ENCODE measurements at regions not wholly inside any gene's neighbourhood (a gene's known extent, or its start where the extent isn't known, plus 50 kb on each side); places are given as distances from the start of the nearest gene placed in this dataset.
A peak's percentile ranks its signal among the peaks of the same experiment; 100 is the strongest.

GRCh38 chr16:73176577-73177013 lies 128.7 kb upstream of the ZFHX3 start:
- no peak overlapping the region for H3K4me2 ChIP-seq
- H3K27me3 Mint-ChIP-seq (ENCODE audit: insufficient read depth, low read depth, poor library complexity) = peaks cover 14% of the 10 kb centered on the region

More at GRCh38 chr16:73176577-73177013, 128.7 kb upstream of the ZFHX3 start:
- Histone ChIP-seq H3F3A (replicated peaks; ENCODE audit: low read depth) (0 out of 2 replicates have a peak, but pooled peaks cover 3% of the 10 kb centered on the region), H3K27ac (ENCODE audit: low read depth) (no peak overlapping the region), H3K4me1 (ENCODE audit: insufficient read depth) (peaks cover 13% of the 10 kb centered on the region), H3K27me3 (ENCODE audit: insufficient read depth) (no peaks in the 10 kb centered on the region), H2AFZ (no peak overlapping the region), H3K4me3 (no peak overlapping the region), H3K9me2 (ENCODE audit: insufficient read depth) (no peaks in the 10 kb centered on the region), H3K36me3 (ENCODE audit: insufficient read depth) (no peaks in the 10 kb centered on the region), H4K20me1 (replicated peaks; ENCODE audit: insufficient read depth) (no peaks in the 10 kb centered on the region), H3K79me2 (replicated peaks; ENCODE audit: insufficient read depth) (no peaks in the 10 kb centered on the region)
- Mint-ChIP-seq H3K36me3 (ENCODE audit: low read depth) (no peaks in the 10 kb centered on the region), H3K4me3 (no peak overlapping the region), H3K27ac (no peak overlapping the region), H3K9me3 (no peaks in the 10 kb centered on the region), H3K4me1 (peaks cover 39% of the 10 kb centered on the region)
- ATAC-seq (no peak), DNase-seq (ENCODE audit: low spot score) (no peak)
- TF ChIP-seq REST (IDR thresholded peaks at IDR 0.05; ENCODE audit: unreplicated experiment) = no peak
- no peak for TF ChIP-seq ZNF462 (CRISPR knock-in tag; IDR thresholded peaks at IDR 0.05)
- TF ChIP-seq CTCF (conservative IDR thresholded peaks at IDR 0.05; ENCODE audit: low read depth in 2 of 2) = peak; percentile 57 to 61
- TF ChIP-seq ZNF331 (CRISPR knock-in tag; IDR thresholded peaks at IDR 0.05; ENCODE audit: low read depth) = no peak
